GM12878 (cell line): ENCODE measurements at regions not wholly inside any gene's neighbourhood (a gene's known extent, or its start where the extent isn't known, plus 50 kb on each side); places are given as distances from the start of the nearest gene placed in this dataset.

ENCODE experiments used
- ATAC-seq: fragments of 200-7000 bp; cut with Tn5 transposase; 3 replicates; pipeline ENCODE4 v1.9.1; 2020; ENCODE audit warnings: mild to moderate bottlenecking, moderate library complexity
- BruUV-seq: library from RNA; stranded (reverse); fragments of 400-500 nt; replicated peaks from 2 replicates; lab custom pipeline; 2021; lab: Mats Ljungman, UMichigan
- CTCF ChIA-PET: fragments of 300-600 bp; sonication (Branson Sonifier 250); formaldehyde crosslinking; extraction: SDS; loops from one replicate; lab custom pipeline; 2021; ENCODE audit warnings: inconsistent platforms; lab: Yijun Ruan, JAX
- POLR2A ChIA-PET: fragments of 350-600 bp; formaldehyde crosslinking; extraction: SDS; loops from one replicate; lab custom pipeline; 2021; ENCODE audit warnings: inconsistent platforms; lab: Charles Lee
- RAD21 ChIA-PET: fragments of 300-600 bp; sonication (Branson Sonifier 250); formaldehyde crosslinking; loops from one replicate; lab custom pipeline; 2023; ENCODE audit warnings: antibody characterized with exemption; ENCODE audit not compliant: unreplicated experiment; lab: Charles Lee
- SMC1A ChIA-PET: fragments of 300-600 bp; sonication (Branson Sonifier 250); formaldehyde crosslinking; loops from one replicate; lab custom pipeline; 2023; ENCODE audit not compliant: unreplicated experiment, uncharacterized antibody; lab: Charles Lee
- DNase-seq: peaks from one replicate; pipeline ENCODE4 v3.0.0-alpha.2; 2011; ENCODE audit warnings: low read depth, low spot score
- FAIRE-seq: peaks from 3 replicates; lab custom pipeline; 2011; peaks lifted over from hg19 to GRCh38; lab: Jason Lieb, UNC
- H2AFZ ChIP-seq: 2 replicates; pipeline ENCODE4 v1.6.0; 2011; ENCODE audit warnings: low read depth, low read length, control low read depth; ENCODE audit not compliant: control insufficient read depth
- H3K27ac ChIP-seq: 2 replicates; pipeline ENCODE4 v1.5.1; 2011; ENCODE audit warnings: control low read depth; ENCODE audit not compliant: control insufficient read depth, insufficient read depth
- H3K27me3 ChIP-seq, 2 experiments: replicated peaks in 1 of 2; 2 replicates each; pipeline versions ENCODE4 v1.6.0 to v1.6.1; 2011; ENCODE audit warnings: low read length in 1 of 2; ENCODE audit not compliant: control insufficient read depth in 2 of 2, insufficient read depth in 2 of 2
- H3K36me3 ChIP-seq, 2 experiments: 2 replicates each; pipeline ENCODE4 v1.5.1; 2011; ENCODE audit warnings: low read length in 1 of 2; ENCODE audit not compliant: control insufficient read depth in 2 of 2, insufficient read depth in 2 of 2
- H3K4me1 ChIP-seq: 2 replicates; pipeline ENCODE4 v1.6.1; 2011; ENCODE audit warnings: mild to moderate bottlenecking, low read length, moderate library complexity, mixed read lengths; ENCODE audit not compliant: control insufficient read depth, insufficient read depth
- H3K4me2 ChIP-seq: 2 replicates; pipeline ENCODE4 v1.6.0; 2011; ENCODE audit warnings: control low read depth; ENCODE audit not compliant: control insufficient read depth, insufficient read depth
- H3K4me3 ChIP-seq: fragments of 200-600 bp; sonication (generic); 2 replicates; pipeline ENCODE4 v1.5.1; 2016
- H3K79me2 ChIP-seq: 2 replicates; pipeline ENCODE4 v1.6.0; 2011; ENCODE audit warnings: low read length; ENCODE audit not compliant: control insufficient read depth, insufficient read depth
- H3K9ac ChIP-seq: 2 replicates; pipeline ENCODE4 v1.8.0; 2011; ENCODE audit warnings: low read length, control low read depth, mixed read lengths; ENCODE audit not compliant: control insufficient read depth, insufficient read depth
- H3K9me3 ChIP-seq: replicated peaks from 3 replicates; pipeline ENCODE4 v1.5.1; 2011; ENCODE audit warnings: mild to moderate bottlenecking, low read length; ENCODE audit not compliant: control insufficient read depth, insufficient read depth
- H4K20me1 ChIP-seq: 2 replicates; pipeline ENCODE4 v1.6.0; 2011; ENCODE audit not compliant: control insufficient read depth, insufficient read depth
- BACH1 ChIP-seq: fragments of 450-650 bp; IDR thresholded peaks from 2 replicates; pipeline ENCODE4 v1.6.1; 2017; ENCODE audit warnings: mild to moderate bottlenecking, borderline replicate concordance
- BMI1 ChIP-seq: fragments of 450-650 bp; IDR thresholded peaks from 2 replicates; pipeline ENCODE4 v1.6.1; 2016; ENCODE audit warnings: mild to moderate bottlenecking, moderate library complexity, borderline replicate concordance
- ETV6 ChIP-seq, 2 experiments: fragments of 450-650 bp in 1 of 2; IDR thresholded peaks in 1 of 2; conservative IDR thresholded peaks in 1 of 2; 2 replicates each; pipeline ENCODE4 v1.6.1; 2014; ENCODE audit warnings: antibody characterized with exemption in 1 of 2, borderline replicate concordance in 1 of 2, low read depth in 1 of 2, mild to moderate bottlenecking in 1 of 2, moderate library complexity in 1 of 2
- FOS ChIP-seq: IDR thresholded peaks from 3 replicates; pipeline ENCODE4 v1.6.1; 2011; ENCODE audit warnings: borderline replicate concordance; ENCODE audit not compliant: insufficient read length; ENCODE audit errors: extremely low read depth
- MEF2B ChIP-seq: fragments of 450-650 bp; IDR thresholded peaks from 2 replicates; pipeline ENCODE4 v1.6.1; 2018; ENCODE audit warnings: mild to moderate bottlenecking, moderate library complexity; ENCODE audit not compliant: partially characterized antibody, poor library complexity, severe bottlenecking
- MTA3 ChIP-seq: IDR thresholded peaks from 2 replicates; pipeline ENCODE4 v1.6.1; 2012; ENCODE audit warnings: low read length, inconsistent platforms, borderline replicate concordance
- PRDM15 ChIP-seq: fragments of 450-650 bp; formaldehyde crosslinking; IDR thresholded peaks from 2 replicates; pipeline ENCODE4 v1.4.0; 2020; ENCODE audit warnings: mild to moderate bottlenecking, moderate library complexity
- RB1 ChIP-seq: fragments of 450-650 bp; formaldehyde crosslinking; IDR thresholded peaks from 2 replicates; pipeline ENCODE4 v1.6.1; 2017; ENCODE audit warnings: mild to moderate bottlenecking, borderline replicate concordance
- RBBP5 ChIP-seq: fragments of 200-600 bp; sonication (generic); conservative IDR thresholded peaks from 2 replicates; pipeline ENCODE4 v1.6.1; 2016
- ZBTB40 ChIP-seq: fragments of 450-650 bp; IDR thresholded peaks from 2 replicates; pipeline ENCODE4 v1.6.1; 2016; ENCODE audit warnings: mild to moderate bottlenecking, moderate library complexity, borderline replicate concordance
- WGBS: methylation state at CpG from one replicate; pipeline ENCODE4 v1.1.6; 2016; ENCODE audit warnings: low lambda C conversion rate; ENCODE audit not compliant: insufficient replicate concordance, insufficient coverage; ENCODE audit errors: missing lambda C conversion rate; 5-methylcytosine and 5-hydroxymethylcytosine counted together
- in situ Hi-C: fragments of 300-500 bp; cut with MboI; formaldehyde crosslinking; loops from 9 replicates; pipeline ENCODE4 v1.14.3; 2018; ENCODE audit warnings: mixed read lengths
- intact Hi-C: fragments of 100-400 bp; cut with micrococcal nuclease; formaldehyde crosslinking; loops from one replicate; pipeline ENCODE4 v1.14.2; 2022; ENCODE audit not compliant: unreplicated experiment
- TF ChIP-seq, protein P1 (sequence below), 3 experiments: IDR thresholded peaks in 2 of 3; conservative IDR thresholded peaks in 1 of 3; 2 replicates each; pipeline ENCODE4 v1.5.1; 2011; ENCODE audit warnings: low read depth in 3 of 3, low read length in 3 of 3, mild to moderate bottlenecking in 3 of 3, control low read depth in 2 of 3, moderate library complexity in 2 of 3, inconsistent platforms in 1 of 3, mixed read lengths in 1 of 3; ENCODE audit not compliant: control insufficient read depth in 2 of 3, insufficient read depth in 1 of 3; ENCODE audit errors: extremely low read depth in 1 of 3

DNA sequence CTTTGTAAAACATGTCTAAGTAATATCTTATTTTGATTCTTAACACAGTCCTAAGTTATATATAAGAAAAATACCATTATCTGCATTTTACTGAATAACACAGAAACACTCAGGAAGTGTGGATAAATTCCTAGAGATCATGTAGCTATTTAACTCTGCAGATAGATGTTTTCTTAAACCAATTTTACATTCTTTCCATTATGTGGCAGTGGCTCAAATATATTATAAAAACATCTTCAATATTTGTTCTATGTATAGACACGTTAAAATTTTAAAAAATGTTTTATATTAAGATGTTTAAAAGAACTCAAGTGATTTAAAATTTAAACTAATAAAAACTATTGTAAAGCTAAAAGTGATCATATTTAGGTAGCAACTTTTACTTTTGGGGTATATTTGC, 683.8 kb downstream of the DIPK2A start (continued):
- TF ChIP-seq ZBTB40, result no peak

GRCh38 chr3:144660186-144660585, 688.6 kb downstream of the DIPK2A start:
- DNase-seq, result no peak
- POLR2A ChIA-PET, result interaction anchor here (0.9 kb wide), 1 partner anchor 13 kb away, joined by 3 read pairs; no protein-coding TSS in a partner anchor
- no peak overlapping the region for H3K4me3 ChIP-seq
- H3K36me3 ChIP-seq, result no peaks in the 10 kb centered on the region
- no peak for ATAC-seq
- no peaks in the 10 kb centered on the region for H3K27me3 ChIP-seq
- no TSS peak for BruUV-seq
- no peaks in the 10 kb centered on the region; the same call in 2 of the 3 replicates for H3K9me3 ChIP-seq
- H3K79me2 ChIP-seq, result no peaks in the 10 kb centered on the region
- CTCF ChIA-PET, result no interaction called here
- H3K9ac ChIP-seq, result no peak overlapping the region
- in situ Hi-C loops (no loop called here), intact Hi-C loops (no loop called here)
- SMC1A ChIA-PET, result no interaction called here
- no peak overlapping the region for H3K27ac ChIP-seq
- no peaks in the 10 kb centered on the region for H4K20me1 ChIP-seq
- no peaks in the 10 kb centered on the region for H3K4me1 ChIP-seq
- WGBS, result 38% methylated on average over 1 of the region's 1 CpG
- no peak for FAIRE-seq
- H3K4me2 ChIP-seq, result no peak overlapping the region
- RAD21 ChIA-PET, result no interaction called here
- no peak overlapping the region for H2AFZ ChIP-seq
- TF ChIP-seq MEF2B (no peak), MTA3 (no peak), BMI1 (no peak), RBBP5 (no peak), BACH1 (no peak), FOS (no peak), PRDM15 (CRISPR knock-in tag) (no peak), RB1 (no peak), ETV6 (conservative IDR thresholded peaks at IDR 0.05 in 1 of 2, IDR thresholded peaks at IDR 0.05 in 1 of 2; ENCODE audit: borderline replicate concordance in 1 of 2, low read depth in 1 of 2) (no peak)
- TF ChIP-seq, protein P1, sequence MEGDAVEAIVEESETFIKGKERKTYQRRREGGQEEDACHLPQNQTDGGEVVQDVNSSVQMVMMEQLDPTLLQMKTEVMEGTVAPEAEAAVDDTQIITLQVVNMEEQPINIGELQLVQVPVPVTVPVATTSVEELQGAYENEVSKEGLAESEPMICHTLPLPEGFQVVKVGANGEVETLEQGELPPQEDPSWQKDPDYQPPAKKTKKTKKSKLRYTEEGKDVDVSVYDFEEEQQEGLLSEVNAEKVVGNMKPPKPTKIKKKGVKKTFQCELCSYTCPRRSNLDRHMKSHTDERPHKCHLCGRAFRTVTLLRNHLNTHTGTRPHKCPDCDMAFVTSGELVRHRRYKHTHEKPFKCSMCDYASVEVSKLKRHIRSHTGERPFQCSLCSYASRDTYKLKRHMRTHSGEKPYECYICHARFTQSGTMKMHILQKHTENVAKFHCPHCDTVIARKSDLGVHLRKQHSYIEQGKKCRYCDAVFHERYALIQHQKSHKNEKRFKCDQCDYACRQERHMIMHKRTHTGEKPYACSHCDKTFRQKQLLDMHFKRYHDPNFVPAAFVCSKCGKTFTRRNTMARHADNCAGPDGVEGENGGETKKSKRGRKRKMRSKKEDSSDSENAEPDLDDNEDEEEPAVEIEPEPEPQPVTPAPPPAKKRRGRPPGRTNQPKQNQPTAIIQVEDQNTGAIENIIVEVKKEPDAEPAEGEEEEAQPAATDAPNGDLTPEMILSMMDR (IDR thresholded peaks at IDR 0.05 in 2 of 3, conservative IDR thresholded peaks at IDR 0.05 in 1 of 3; ENCODE audit: control insufficient read depth in 2 of 3, extremely low read depth in 1 of 3, insufficient read depth in 1 of 3, low read depth in 3 of 3, low read length in 3 of 3), result no peak
